ENCODE measurements at regions not wholly inside any gene's neighbourhood (a gene's known extent, or its start where the extent isn't known, plus 50 kb on each side); places are given as distances from the start of the nearest gene placed in this dataset.

- TF ChIP-seq CTCF (IDR thresholded peaks at IDR 0.05) = no peak
- Histone ChIP-seq H3K79me2 (ENCODE audit: insufficient read depth, low read length) (no peaks in the 10 kb centered on the region), H3K4me2 (replicated peaks; ENCODE audit: extremely low read depth, low read length, poor library complexity, severe bottlenecking) (no peak overlapping the region), H3K4me3 (replicated peaks in 1 of 3; ENCODE audit: low read depth in 2 of 3, low read length in 3 of 3) (no peak overlapping the region), H3K9ac (ENCODE audit: insufficient read depth, low read length, poor library complexity, severe bottlenecking) (no peak overlapping the region), H3K27ac (ENCODE audit: low read depth in 1 of 2, low read length in 2 of 2) (no peak overlapping the region), H3K27me3 (ENCODE audit: control insufficient read depth in 2 of 2, insufficient read depth in 2 of 2, low read length in 2 of 2) (peaks cover 0 to 2% of the 10 kb centered on the region in 2 donors), H3K4me1 (ENCODE audit: control insufficient read depth in 1 of 2, insufficient read depth in 2 of 2, low read length in 2 of 2) (no peaks in the 10 kb centered on the region), H4K20me1 (ENCODE audit: insufficient read depth, low read length) (no peaks in the 10 kb centered on the region), H3K36me3 (replicated peaks in 1 of 2; ENCODE audit: control insufficient read depth in 1 of 2, insufficient read depth in 2 of 2, low read length in 2 of 2) (no peaks in the 10 kb centered on the region), H3K9me3 (replicated peaks in 1 of 2; ENCODE audit: control insufficient read depth in 1 of 2, insufficient read depth in 1 of 2, low read length in 2 of 2) (no peaks in the 10 kb centered on the region), H2AFZ (ENCODE audit: insufficient read depth, low read depth, low read length, poor library complexity, severe bottlenecking) (no peak overlapping the region)
- H3K4me1 Mint-ChIP-seq = no peaks in the 10 kb centered on the region
- intact Hi-C loops (cut with micrococcal nuclease) = no loop called here
- WGBS (ENCODE audit: insufficient coverage) = 100% methylated on average over 1 of the region's 2 CpGs
- H3K27me3 Mint-ChIP-seq (ENCODE audit: low read depth in 3 of 3) = peaks cover 0 to 9% (median 2%) of the 10 kb centered on the region in 3 donors
- H3K9me3 Mint-ChIP-seq = peaks cover 0 to 8% (median 1%) of the 10 kb centered on the region in 7 donors
- no peak for DNase-seq
- H3K36me3 Mint-ChIP-seq = no peaks in the 10 kb centered on the region
- no peak overlapping the region for H3K4me3 Mint-ChIP-seq
- no peak overlapping the region for H3K27ac Mint-ChIP-seq
Observed at GRCh38 chr3:170799009-170799408, 71.0 kb downstream of the RPL22L1 start.

- Histone ChIP-seq H3K9ac (ENCODE audit: insufficient read depth, low read length, poor library complexity, severe bottlenecking) (no peak overlapping the region), H3K27me3 (ENCODE audit: control insufficient read depth in 2 of 2, insufficient read depth in 2 of 2, low read length in 2 of 2) (peaks cover 0 to 2% of the 10 kb centered on the region in 2 donors), H3K79me2 (ENCODE audit: insufficient read depth, low read length) (no peaks in the 10 kb centered on the region), H3K36me3 (replicated peaks in 1 of 2; ENCODE audit: control insufficient read depth in 1 of 2, insufficient read depth in 2 of 2, low read length in 2 of 2) (no peaks in the 10 kb centered on the region), H3K4me2 (replicated peaks; ENCODE audit: extremely low read depth, low read length, poor library complexity, severe bottlenecking) (no peak overlapping the region), H3K27ac (ENCODE audit: low read depth in 1 of 2, low read length in 2 of 2) (no peak overlapping the region), H2AFZ (ENCODE audit: insufficient read depth, low read depth, low read length, poor library complexity, severe bottlenecking) (no peak overlapping the region), H3K9me3 (replicated peaks in 1 of 2; ENCODE audit: control insufficient read depth in 1 of 2, insufficient read depth in 1 of 2, low read length in 2 of 2) (no peaks in the 10 kb centered on the region), H3K4me3 (replicated peaks in 1 of 3; ENCODE audit: low read depth in 2 of 3, low read length in 3 of 3) (no peak overlapping the region), H3K4me1 (ENCODE audit: control insufficient read depth in 1 of 2, insufficient read depth in 2 of 2, low read length in 2 of 2) (no peaks in the 10 kb centered on the region), H4K20me1 (ENCODE audit: insufficient read depth, low read length) (no peaks in the 10 kb centered on the region)
- no peak for TF ChIP-seq CTCF (IDR thresholded peaks at IDR 0.05)
- H3K4me3 Mint-ChIP-seq = no peak overlapping the region
- peaks cover 0 to 10% (median 1%) of the 10 kb centered on the region in 7 donors for H3K9me3 Mint-ChIP-seq
- H3K27ac Mint-ChIP-seq = no peak overlapping the region
- DNase-seq = no peak
- H3K4me1 Mint-ChIP-seq = no peaks in the 10 kb centered on the region
- intact Hi-C loops (cut with micrococcal nuclease) = no loop called here
- WGBS (ENCODE audit: insufficient coverage) = 89% methylated on average over 3 of the region's 5 CpGs
- H3K36me3 Mint-ChIP-seq = no peaks in the 10 kb centered on the region
- H3K27me3 Mint-ChIP-seq (ENCODE audit: low read depth in 3 of 3) = peaks cover 0 to 6% (median 2%) of the 10 kb centered on the region in 3 donors
Observed at GRCh38 chr3:170797685-170798084, 72.3 kb downstream of the RPL22L1 start.
